BLaER1 (cell line): ENCODE measurements at regions not wholly inside any gene's neighbourhood (a gene's known extent, or its start where the extent isn't known, plus 50 kb on each side); places are given as distances from the start of the nearest gene placed in this dataset.

Experiments used
- H3K27ac ChIP-seq: shearing (Covaris generic); formaldehyde crosslinking; 2 replicates; pipeline ENCODE4 v1.8.1; 2022
- H3K27me3 ChIP-seq: shearing (Covaris generic); formaldehyde crosslinking; 2 replicates; pipeline ENCODE4 v1.8.1; 2022
- H3K36me3 ChIP-seq: shearing (Covaris generic); formaldehyde crosslinking; 2 replicates; pipeline ENCODE4 v1.8.1; 2022
- H3K4me1 ChIP-seq: shearing (Covaris generic); formaldehyde crosslinking; 2 replicates; pipeline ENCODE4 v1.8.1; 2022
- H3K4me2 ChIP-seq: shearing (Covaris generic); formaldehyde crosslinking; 2 replicates; pipeline ENCODE4 v1.8.1; 2022
- H3K4me3 ChIP-seq: shearing (Covaris generic); formaldehyde crosslinking; 2 replicates; pipeline ENCODE4 v1.8.1; 2022
- H3K9ac ChIP-seq: shearing (Covaris generic); formaldehyde crosslinking; 2 replicates; pipeline ENCODE4 v1.8.1; 2022
- H3K9me3 ChIP-seq: shearing (Covaris generic); formaldehyde crosslinking; 2 replicates; pipeline ENCODE4 v1.8.1; 2022
- H4K20me1 ChIP-seq: shearing (Covaris generic); formaldehyde crosslinking; 2 replicates; pipeline ENCODE4 v1.8.1; 2022
- Cebpa-rat ChIP-seq: shearing (Covaris generic); IDR thresholded peaks from 2 replicates; pipeline ENCODE4 v1.8.1; 2022

GRCh38 chr2:167504061-167504460 lies 615.8 kb downstream of the XIRP2 start:
- no peaks in the 10 kb centered on the region for H3K4me1 ChIP-seq
- H3K4me3 ChIP-seq = no peak overlapping the region
- no peaks in the 10 kb centered on the region for H4K20me1 ChIP-seq
- no peaks in the 10 kb centered on the region for H3K27me3 ChIP-seq
- H3K4me2 ChIP-seq = no peak overlapping the region
- no peak for TF ChIP-seq Cebpa-rat
- H3K9ac ChIP-seq = no peak overlapping the region
- no peaks in the 10 kb centered on the region for H3K36me3 ChIP-seq
- no peaks in the 10 kb centered on the region for H3K9me3 ChIP-seq
- H3K27ac ChIP-seq = no peak overlapping the region

DNA sequence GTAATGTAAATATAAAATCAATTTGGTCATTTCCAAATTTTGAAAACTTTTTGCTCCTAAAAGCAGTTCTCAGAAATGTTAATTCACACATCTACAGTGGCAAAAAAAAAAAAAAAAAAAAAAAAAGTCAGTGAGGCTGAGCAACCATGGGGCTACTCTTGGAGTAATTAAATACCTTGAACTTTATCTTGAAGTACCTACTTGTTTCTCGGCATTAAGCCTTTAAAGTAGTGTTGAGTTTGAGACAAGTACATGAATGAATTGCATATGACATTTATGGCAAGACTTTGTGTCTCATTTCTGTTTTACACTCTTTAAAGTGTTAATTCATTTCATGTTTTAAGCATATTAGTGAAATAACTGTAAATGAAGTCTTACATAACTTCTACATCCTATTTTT lies 613.3 kb downstream of the XIRP2 start:
- no peak for TF ChIP-seq Cebpa-rat
- H3K27ac ChIP-seq = no peak overlapping the region
- H3K27me3 ChIP-seq = no peaks in the 10 kb centered on the region
- no peaks in the 10 kb centered on the region for H3K4me1 ChIP-seq
- no peak overlapping the region for H3K4me3 ChIP-seq
- no peak overlapping the region for H3K4me2 ChIP-seq
- no peaks in the 10 kb centered on the region for H3K36me3 ChIP-seq
- H3K9me3 ChIP-seq = no peaks in the 10 kb centered on the region
- H4K20me1 ChIP-seq = no peaks in the 10 kb centered on the region
- no peak overlapping the region for H3K9ac ChIP-seq

GRCh38 chr2:167493862-167494261 lies 605.6 kb downstream of the XIRP2 start:
- H3K27me3 ChIP-seq = no peaks in the 10 kb centered on the region
- no peak overlapping the region for H3K27ac ChIP-seq
- no peaks in the 10 kb centered on the region for H3K9me3 ChIP-seq
- H3K9ac ChIP-seq = no peak overlapping the region
- no peaks in the 10 kb centered on the region for H3K4me1 ChIP-seq
- no peak overlapping the region for H3K4me3 ChIP-seq
- no peaks in the 10 kb centered on the region for H4K20me1 ChIP-seq
- no peak overlapping the region for H3K4me2 ChIP-seq
- no peak for TF ChIP-seq Cebpa-rat
- no peaks in the 10 kb centered on the region for H3K36me3 ChIP-seq

DNA sequence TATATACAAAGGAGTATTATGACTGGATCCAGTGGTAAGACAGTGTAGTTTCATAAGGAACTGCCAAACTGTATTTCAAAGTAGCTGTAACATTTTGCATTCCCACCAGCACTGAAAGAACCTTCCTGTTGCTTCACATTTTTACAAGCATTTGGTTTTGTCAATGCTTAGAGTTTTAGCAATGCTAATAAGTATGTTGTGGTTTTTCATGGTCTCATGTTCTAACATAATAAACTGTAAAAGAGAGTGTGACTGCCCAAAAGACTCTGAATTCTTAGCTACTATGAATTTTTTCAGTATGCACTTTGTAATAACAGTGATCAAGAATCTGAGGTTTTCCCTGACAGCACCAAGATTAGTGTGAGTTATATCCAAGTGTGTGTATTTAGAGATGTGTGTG lies 604.2 kb downstream of the XIRP2 start:
- Histone ChIP-seq H3K4me3 (no peak overlapping the region), H3K9ac (no peak overlapping the region), H4K20me1 (no peaks in the 10 kb centered on the region), H3K4me1 (no peaks in the 10 kb centered on the region), H3K27ac (no peak overlapping the region), H3K27me3 (no peaks in the 10 kb centered on the region), H3K9me3 (no peaks in the 10 kb centered on the region), H3K36me3 (no peaks in the 10 kb centered on the region), H3K4me2 (no peak overlapping the region)
- no peak for TF ChIP-seq Cebpa-rat

GRCh38 chr2:167491788-167492187 lies 603.5 kb downstream of the XIRP2 start:
- no peak overlapping the region for H3K9ac ChIP-seq
- H3K27ac ChIP-seq = no peak overlapping the region
- no peak overlapping the region for H3K4me3 ChIP-seq
- no peaks in the 10 kb centered on the region for H4K20me1 ChIP-seq
- H3K27me3 ChIP-seq = no peaks in the 10 kb centered on the region
- no peaks in the 10 kb centered on the region for H3K4me1 ChIP-seq
- TF ChIP-seq Cebpa-rat = no peak
- H3K36me3 ChIP-seq = no peaks in the 10 kb centered on the region
- no peak overlapping the region for H3K4me2 ChIP-seq
- H3K9me3 ChIP-seq = no peaks in the 10 kb centered on the region

- no peak overlapping the region for H3K4me3 ChIP-seq
- H3K27ac ChIP-seq = no peak overlapping the region
- no peaks in the 10 kb centered on the region for H3K4me1 ChIP-seq
- H4K20me1 ChIP-seq = no peaks in the 10 kb centered on the region
- H3K9ac ChIP-seq = no peak overlapping the region
- H3K9me3 ChIP-seq = no peaks in the 10 kb centered on the region
- H3K36me3 ChIP-seq = no peaks in the 10 kb centered on the region
- H3K27me3 ChIP-seq = no peaks in the 10 kb centered on the region
- H3K4me2 ChIP-seq = no peak overlapping the region
- no peak for TF ChIP-seq Cebpa-rat
These were observed 602.2 kb downstream of the XIRP2 start for GRCh38 chr2:167490455-167490854.

DNA sequence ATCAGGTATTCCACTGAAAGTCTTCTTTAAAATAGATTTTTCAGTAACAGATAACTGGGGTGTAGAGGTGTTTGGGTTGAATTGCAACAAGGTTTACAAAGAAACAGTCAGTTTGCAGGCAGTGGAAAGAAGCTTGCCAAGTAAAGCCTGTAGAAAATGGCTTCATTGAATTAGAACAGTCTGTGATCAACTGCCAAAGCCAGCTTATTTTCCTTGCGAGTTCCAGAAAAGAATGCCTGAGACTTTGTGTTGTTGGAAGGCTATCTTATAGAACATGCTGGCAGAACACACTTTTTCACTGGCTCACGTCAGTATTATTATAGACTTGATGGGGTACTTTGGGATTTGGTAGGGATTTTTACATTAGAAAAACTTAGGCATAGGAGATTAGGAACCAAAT lies 601.0 kb downstream of the XIRP2 start:
- Histone ChIP-seq H4K20me1 (no peaks in the 10 kb centered on the region), H3K4me2 (no peak overlapping the region), H3K36me3 (no peaks in the 10 kb centered on the region), H3K9me3 (no peaks in the 10 kb centered on the region), H3K9ac (no peak overlapping the region), H3K27ac (no peak overlapping the region), H3K4me1 (no peaks in the 10 kb centered on the region), H3K27me3 (no peaks in the 10 kb centered on the region), H3K4me3 (no peak overlapping the region)
- no peak for TF ChIP-seq Cebpa-rat

DNA sequence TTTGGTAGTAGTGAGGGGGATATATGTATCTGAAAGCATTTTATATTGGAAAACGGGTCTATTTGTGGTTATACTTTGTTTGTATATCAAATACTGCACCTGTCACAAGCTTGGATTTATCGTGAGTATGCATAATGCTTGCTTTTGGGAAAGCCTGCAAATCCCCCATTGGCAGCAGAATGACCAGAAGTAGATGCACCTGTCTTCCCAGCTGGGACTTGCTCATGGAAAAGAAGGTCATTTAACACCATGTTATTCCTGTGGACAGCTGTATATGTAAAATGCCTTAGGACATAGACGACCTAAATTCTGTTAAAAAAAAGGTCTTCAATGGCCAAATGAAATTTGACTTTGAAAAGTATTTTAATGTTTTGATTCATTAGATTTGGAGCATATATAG lies 599.4 kb downstream of the XIRP2 start:
- TF ChIP-seq Cebpa-rat = no peak
- Histone ChIP-seq H3K9me3 (no peaks in the 10 kb centered on the region), H3K9ac (no peak overlapping the region), H3K4me1 (no peaks in the 10 kb centered on the region), H3K27ac (no peak overlapping the region), H3K36me3 (no peaks in the 10 kb centered on the region), H3K4me3 (no peak overlapping the region), H3K4me2 (no peak overlapping the region), H3K27me3 (no peaks in the 10 kb centered on the region), H4K20me1 (no peaks in the 10 kb centered on the region)

GRCh38 chr2:167484875-167485274 lies 596.6 kb downstream of the XIRP2 start:
- Histone ChIP-seq H3K27ac (no peak overlapping the region), H3K9me3 (no peaks in the 10 kb centered on the region), H3K4me2 (no peak overlapping the region), H3K4me1 (no peaks in the 10 kb centered on the region), H3K9ac (no peak overlapping the region), H3K27me3 (no peaks in the 10 kb centered on the region), H4K20me1 (no peaks in the 10 kb centered on the region), H3K36me3 (no peaks in the 10 kb centered on the region), H3K4me3 (no peak overlapping the region)
- no peak for TF ChIP-seq Cebpa-rat

DNA sequence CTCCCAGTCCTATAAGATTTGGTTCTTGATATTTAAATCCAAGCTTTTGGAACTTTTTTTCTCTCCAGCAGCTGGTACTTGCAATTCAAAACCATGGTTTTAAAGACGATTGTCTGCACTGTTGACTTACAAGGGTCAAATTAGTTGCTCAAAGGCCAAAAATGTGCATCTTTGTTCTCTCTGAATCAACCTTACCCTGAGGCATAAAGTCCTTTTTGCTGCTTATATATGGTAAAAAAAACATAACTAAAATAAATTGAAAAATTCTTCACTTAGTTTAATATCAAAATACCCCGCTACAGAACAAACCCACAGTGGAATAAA lies 592.7 kb downstream of the XIRP2 start:
- no peaks in the 10 kb centered on the region for H3K9me3 ChIP-seq
- H3K27ac ChIP-seq = no peak overlapping the region
- TF ChIP-seq Cebpa-rat = no peak
- H3K9ac ChIP-seq = no peak overlapping the region
- no peaks in the 10 kb centered on the region for H3K36me3 ChIP-seq
- H4K20me1 ChIP-seq = no peaks in the 10 kb centered on the region
- no peak overlapping the region for H3K4me3 ChIP-seq
- H3K4me1 ChIP-seq = no peaks in the 10 kb centered on the region
- H3K27me3 ChIP-seq = no peaks in the 10 kb centered on the region
- no peak overlapping the region for H3K4me2 ChIP-seq

GRCh38 chr2:167480232-167480985 lies 592.1 kb downstream of the XIRP2 start:
- no peak overlapping the region for H3K9ac ChIP-seq
- no peak overlapping the region for H3K4me3 ChIP-seq
- no peaks in the 10 kb centered on the region for H3K36me3 ChIP-seq
- TF ChIP-seq Cebpa-rat = no peak
- no peaks in the 10 kb centered on the region for H3K27me3 ChIP-seq
- H3K4me1 ChIP-seq = no peaks in the 10 kb centered on the region
- H3K4me2 ChIP-seq = no peak overlapping the region
- H4K20me1 ChIP-seq = no peaks in the 10 kb centered on the region
- H3K27ac ChIP-seq = no peak overlapping the region
- no peaks in the 10 kb centered on the region for H3K9me3 ChIP-seq
